ENCODE measurements at regions not wholly inside any gene's neighbourhood (a gene's known extent, or its start where the extent isn't known, plus 50 kb on each side); places are given as distances from the start of the nearest gene placed in this dataset.

- H3K27ac ChIP-seq, result no peak overlapping the region
- TF ChIP-seq CTCF (IDR thresholded peaks at IDR 0.05), result no peak
- ATAC-seq (no peak), FAIRE-seq (no peak), DNase-seq (no peak)
- H3K36me3 ChIP-seq, result no peaks in the 10 kb centered on the region
- intact Hi-C loops (cut with DNase I), result no loop called here
- no peaks in the 10 kb centered on the region for H3K9me3 ChIP-seq
- H3K4me1 ChIP-seq, result peaks cover 0 to 7% (median 0%) of the 10 kb centered on the region in 3 donors
- no peaks in the 10 kb centered on the region for H3K27me3 ChIP-seq
- no peak overlapping the region for H3K4me3 ChIP-seq
These were observed 1092.8 kb downstream of the PCDH9 start for GRCh38 chr13:66137384-66137783.

GRCh38 chr13:66128692-66129269, 1101.4 kb downstream of the PCDH9 start:
- no peaks in the 10 kb centered on the region for H3K27me3 ChIP-seq
- no peak overlapping the region for H3K27ac ChIP-seq
- H3K36me3 ChIP-seq, result no peaks in the 10 kb centered on the region
- intact Hi-C loops (cut with DNase I), result no loop called here
- 78 to 88% methylated on average over 4 of the region's 4 CpGs for WGBS, 2 donors
- no peak overlapping the region for H3K4me3 ChIP-seq
- ATAC-seq, result no peak
- H3K4me1 ChIP-seq, result no peaks in the 10 kb centered on the region
- H3K9me3 ChIP-seq, result no peaks in the 10 kb centered on the region
- TF ChIP-seq CTCF (IDR thresholded peaks at IDR 0.05), result no peak
- DNase-seq, result no peak
- no peak for FAIRE-seq

GRCh38 chr13:66128201-66128600, 1101.9 kb downstream of the PCDH9 start:
- intact Hi-C loops (cut with DNase I), result no loop called here
- FAIRE-seq (no peak), ATAC-seq (no peak), DNase-seq (no peak)
- WGBS, 2 donors, result 71 to 93% methylated on average over 1 of the region's 1 CpG
- H3K9me3 ChIP-seq, result no peaks in the 10 kb centered on the region
- no peak for TF ChIP-seq CTCF (IDR thresholded peaks at IDR 0.05)
- H3K36me3 ChIP-seq, result no peaks in the 10 kb centered on the region
- H3K27me3 ChIP-seq, result no peaks in the 10 kb centered on the region
- H3K4me3 ChIP-seq, result no peak overlapping the region
- no peak overlapping the region for H3K27ac ChIP-seq
- no peaks in the 10 kb centered on the region for H3K4me1 ChIP-seq

GRCh38 chr13:66117563-66117962, 1112.6 kb downstream of the PCDH9 start:
- no peaks in the 10 kb centered on the region for H3K4me1 ChIP-seq
- H3K27me3 ChIP-seq, result no peaks in the 10 kb centered on the region
- ATAC-seq (no peak), FAIRE-seq (no peak), DNase-seq (no peak)
- 46 to 61% methylated on average over 4 of the region's 4 CpGs for WGBS, 2 donors
- H3K27ac ChIP-seq, result no peak overlapping the region
- H3K9me3 ChIP-seq, result no peaks in the 10 kb centered on the region
- H3K36me3 ChIP-seq, result no peaks in the 10 kb centered on the region
- TF ChIP-seq CTCF (IDR thresholded peaks at IDR 0.05), result no peak
- intact Hi-C loops (cut with DNase I), result no loop called here
- no peak overlapping the region for H3K4me3 ChIP-seq

- Histone ChIP-seq H3K36me3 (no peaks in the 10 kb centered on the region), H3K9me3 (no peaks in the 10 kb centered on the region), H3K4me3 (no peak overlapping the region), H3K27me3 (no peaks in the 10 kb centered on the region), H3K4me1 (no peaks in the 10 kb centered on the region), H3K27ac (no peak overlapping the region)
- WGBS, 2 donors, result 61 to 76% methylated on average over 5 of the region's 5 CpGs
- no peak for ATAC-seq
- FAIRE-seq, result no peak
- DNase-seq, result no peak
- intact Hi-C loops (cut with DNase I), result no loop called here
- TF ChIP-seq CTCF (IDR thresholded peaks at IDR 0.05), result no peak
These were observed 1116.1 kb downstream of the PCDH9 start for GRCh38 chr13:66113882-66114526.

Data from pancreas (tissue), 10 donors.